GM21515 (cell line): ENCODE measurements at regions not wholly inside any gene's neighbourhood (a gene's known extent, or its start where the extent isn't known, plus 50 kb on each side); places are given as distances from the start of the nearest gene placed in this dataset.
"Not testable (repeated sequence)": the region's sequence is repeated elsewhere in the genome, so short reads cannot be mapped to it uniquely, and the experiment has no call there.

ENCODE experiments used
- ATAC-seq: cut with Tn5 transposase; IDR thresholded peaks from one replicate; pipeline ENCODE4 v1.9.1; 2021; ENCODE audit not compliant: unreplicated experiment

- not testable (repeated sequence) for ATAC-seq
These were observed 144.6 kb upstream of the DUSP22 start for GRCh38 chr6:147651-148050.

- ATAC-seq, result peak; percentile 94
These were observed 144.0 kb upstream of the DUSP22 start for GRCh38 chr6:148051-148984.

GRCh38 chr6:150147-150546 lies 142.1 kb upstream of the DUSP22 start:
- not testable (repeated sequence) for ATAC-seq

- not testable (repeated sequence) for ATAC-seq
These were observed 139.9 kb upstream of the DUSP22 start for GRCh38 chr6:152436-152835.

GRCh38 chr6:153026-153425 lies 139.3 kb upstream of the DUSP22 start:
- not testable (repeated sequence) for ATAC-seq

GRCh38 chr6:153867-154266 lies 138.4 kb upstream of the DUSP22 start:
- not testable (repeated sequence) for ATAC-seq

GRCh38 chr6:154321-155092 lies 137.8 kb upstream of the DUSP22 start:
- not testable (repeated sequence) for ATAC-seq

- no peak for ATAC-seq
These were observed 136.3 kb upstream of the DUSP22 start for GRCh38 chr6:156010-156409.

GRCh38 chr6:156441-157140 lies 135.7 kb upstream of the DUSP22 start:
- ATAC-seq, result not testable (repeated sequence)

- ATAC-seq, result not testable (repeated sequence)
These were observed 135.1 kb upstream of the DUSP22 start for GRCh38 chr6:157176-157575.

- not testable (repeated sequence) for ATAC-seq
These were observed 130.6 kb upstream of the DUSP22 start for GRCh38 chr6:161657-162056.

GRCh38 chr6:164720-165119 lies 127.6 kb upstream of the DUSP22 start:
- no peak for ATAC-seq

- ATAC-seq, result no peak
These were observed 127.0 kb upstream of the DUSP22 start for GRCh38 chr6:165263-165662.

- no peak for ATAC-seq
These were observed 126.4 kb upstream of the DUSP22 start for GRCh38 chr6:165906-166305.

- ATAC-seq, result no peak
These were observed 123.3 kb upstream of the DUSP22 start for GRCh38 chr6:168865-169455.

- ATAC-seq, result no peak
These were observed 118.3 kb upstream of the DUSP22 start for GRCh38 chr6:174036-174435.

- ATAC-seq, result no peak
These were observed 116.6 kb upstream of the DUSP22 start for GRCh38 chr6:175680-176079.

- ATAC-seq, result no peak
These were observed 115.5 kb upstream of the DUSP22 start for GRCh38 chr6:176766-177165.

GRCh38 chr6:178119-178518 lies 114.2 kb upstream of the DUSP22 start:
- no peak for ATAC-seq

GRCh38 chr6:178929-179328 lies 113.4 kb upstream of the DUSP22 start:
- not testable (repeated sequence) for ATAC-seq
